ENCODE measurements at regions not wholly inside any gene's neighbourhood (a gene's known extent, or its start where the extent isn't known, plus 50 kb on each side); places are given as distances from the start of the nearest gene placed in this dataset.
A peak's percentile ranks its signal among the peaks of the same experiment; 100 is the strongest.

DNA sequence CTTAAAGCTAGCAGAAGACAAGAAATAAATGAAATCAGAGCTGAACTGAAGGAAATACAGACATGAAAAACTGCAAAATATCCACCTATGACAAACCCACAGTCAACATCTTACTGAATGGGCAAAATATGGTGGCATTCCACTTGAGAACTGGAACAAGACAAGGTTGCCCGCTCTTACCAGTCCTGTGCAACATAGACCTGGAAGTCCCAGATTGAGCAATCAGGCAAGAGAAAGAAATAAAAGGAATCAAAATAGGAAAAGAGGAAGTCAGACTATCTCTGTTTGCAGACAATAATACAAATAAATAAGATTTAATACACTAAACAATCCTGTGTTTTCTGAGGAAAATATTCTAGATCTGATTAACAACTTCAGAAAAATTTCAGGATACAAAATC lies 570.5 kb upstream of the SEMA3D start:
- FAIRE-seq, result no peak
- Histone ChIP-seq H3K4me3 (no peak overlapping the region), H3K9me3 (peaks cover 4% of the 10 kb centered on the region; the same call in 1 of the 3 replicates), H3K4me1 (no peaks in the 10 kb centered on the region), H3K27ac (no peak overlapping the region), H3K4me2 (no peak overlapping the region)
- 48% methylated on average over 1 of the region's 1 CpG for WGBS (ENCODE audit: missing lambda C conversion rate)
- ChIA-PET CTCF (no interaction called here), POLR2A (no interaction called here)
- TF ChIP-seq EP300 (IDR thresholded peaks at IDR 0.05) (no peak), CHD2 (IDR thresholded peaks at IDR 0.05; ENCODE audit: low read length, partially characterized antibody) (no peak), JUN (IDR thresholded peaks at IDR 0.05) (no peak)
- ATAC-seq, result no peak
- DNase-seq (ENCODE audit: low read depth in 1 of 2, low spot score in 1 of 2), result no peak

GRCh38 chr7:85750454-85750949 lies 563.6 kb upstream of the SEMA3D start:
- CTCF ChIA-PET, result interaction anchor here (0.9 to 1.8 kb wide), 6 partner anchors 153 to 709 kb away, joined by 3 to 6 read pairs (median 4); no protein-coding TSS in a partner anchor
- Histone ChIP-seq H3K27ac (0 out of 6 replicates have a peak overlapping the region, but pooled peaks of 1 of the 2 experiments have one; percentile 17), H3K4me2 (no peak overlapping the region), H3K9me3 (peaks cover 17% of the 10 kb centered on the region; the same call in 2 of the 3 replicates), H3K4me1 (no peaks in the 10 kb centered on the region), H3K4me3 (no peak overlapping the region)
- WGBS (ENCODE audit: missing lambda C conversion rate), result 21% methylated on average over 14 of the region's 14 CpGs
- POLR2A ChIA-PET, result no interaction called here
- FAIRE-seq (no peak), DNase-seq (ENCODE audit: low read depth in 1 of 2, low spot score in 1 of 2) (peak in 1 of 2 experiments; percentile 54), ATAC-seq (peak; percentile 83 to 95)
- TF ChIP-seq SMC3 (IDR thresholded peaks at IDR 0.05) (peak; percentile 79), CTCF (IDR thresholded peaks at IDR 0.05) (peak; percentile 62), NPAS2 (CRISPR knock-in tag; IDR thresholded peaks at IDR 0.05; ENCODE audit: borderline replicate concordance) (no peak), TP53 (CRISPR knock-in tag; IDR thresholded peaks at IDR 0.05) (no peak), RFX5 (IDR thresholded peaks at IDR 0.05) (no peak), POLR2AphosphoS2 (conservative IDR thresholded peaks at IDR 0.05; ENCODE audit: low read length) (no peak), RAD21 (conservative IDR thresholded peaks at IDR 0.05 in 1 of 2, IDR thresholded peaks at IDR 0.05 in 1 of 2) (peak; percentile 76 to 85)

DNA sequence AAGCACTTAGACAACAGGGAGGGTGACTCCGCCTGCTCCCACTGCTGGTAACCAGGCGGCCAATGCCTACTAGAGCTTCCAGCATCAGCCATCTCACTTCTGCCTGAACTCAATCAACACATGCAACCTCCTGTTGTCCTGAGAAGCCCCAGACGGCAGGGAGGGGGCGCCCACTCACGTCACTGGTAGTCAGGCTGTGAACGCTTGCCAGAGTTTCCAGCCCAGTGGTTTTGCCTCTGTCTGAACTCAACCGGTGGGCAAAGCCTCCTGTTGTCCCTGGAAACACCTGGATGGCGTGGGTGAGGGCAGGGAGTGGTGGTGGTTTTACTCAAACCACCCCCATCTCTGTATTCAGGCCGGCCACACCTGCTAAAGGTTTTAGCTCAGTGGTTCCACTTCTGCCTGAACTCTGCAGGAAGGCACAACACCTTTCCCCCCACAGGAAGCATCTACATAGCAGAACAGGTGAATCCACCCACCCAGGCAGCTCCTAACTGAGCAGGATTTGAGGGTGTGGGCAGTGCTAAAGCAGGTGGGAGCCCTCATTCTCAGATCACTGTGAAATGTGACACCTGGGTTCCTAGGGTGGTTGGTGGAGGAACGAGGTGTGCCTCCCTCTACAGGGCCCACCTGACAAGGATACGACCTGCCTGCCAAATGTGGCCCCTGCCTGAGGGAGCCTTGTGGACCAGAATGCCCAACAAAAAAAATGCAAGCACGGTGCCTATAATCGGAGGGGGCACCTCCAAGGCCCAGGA lies 563.0 kb upstream of the SEMA3D start:
- H3K27ac ChIP-seq, result 0 out of 6 replicates have a peak overlapping the region, but pooled peaks of 1 of the 2 experiments have one; percentile 17
- ChIA-PET POLR2A (no interaction called here), CTCF (interaction anchor here (0.6 to 1.8 kb wide), 9 partner anchors 27 to 709 kb away, joined by 3 to 6 read pairs (median 4); no protein-coding TSS in a partner anchor)
- TF ChIP-seq TP53 (CRISPR knock-in tag; IDR thresholded peaks at IDR 0.05) (no peak), HMGXB4 (CRISPR knock-in tag; IDR thresholded peaks at IDR 0.05; ENCODE audit: borderline replicate concordance) (no peak), RARB (CRISPR knock-in tag; IDR thresholded peaks at IDR 0.05) (no peak)
- FAIRE-seq, result no peak
- H3K4me3 ChIP-seq, result no peak overlapping the region
- no peaks in the 10 kb centered on the region for H3K4me1 ChIP-seq
- peaks cover 19% of the 10 kb centered on the region; the same call in 2 of the 3 replicates for H3K9me3 ChIP-seq
- 52% methylated on average over 8 of the region's 13 CpGs for WGBS (ENCODE audit: missing lambda C conversion rate)
- peak; percentile 34 to 59; a peak in 4 of 6 replicates for ATAC-seq
- no peak for DNase-seq (ENCODE audit: low read depth in 1 of 2, low spot score in 1 of 2)
- H3K4me2 ChIP-seq, result no peak overlapping the region

DNA sequence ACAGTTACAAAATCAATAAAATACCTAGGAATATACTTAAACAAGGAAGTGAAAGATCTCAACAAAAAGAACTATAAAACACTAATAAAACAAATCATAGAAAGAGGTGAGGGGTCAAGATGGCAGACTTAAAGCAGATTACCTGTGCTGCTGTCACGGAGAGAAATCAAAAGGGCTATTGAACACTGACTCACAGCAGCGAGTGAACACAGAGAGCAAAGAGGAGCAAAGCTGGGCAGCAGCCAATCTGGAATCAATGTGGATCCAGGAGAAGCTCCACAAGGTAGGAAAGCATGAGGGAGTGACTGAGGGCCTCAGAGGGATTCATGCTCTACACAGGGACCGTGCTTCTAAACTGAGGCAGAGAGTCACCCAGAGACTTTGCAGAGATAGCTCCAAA lies 562.0 kb upstream of the SEMA3D start:
- Histone ChIP-seq H3K4me2 (no peak overlapping the region), H3K27ac (no peak overlapping the region), H3K4me3 (no peak overlapping the region), H3K4me1 (no peaks in the 10 kb centered on the region), H3K9me3 (peaks cover 26% of the 10 kb centered on the region; the same call in 2 of the 3 replicates)
- ChIA-PET POLR2A (no interaction called here), CTCF (interaction anchor here (1.1 to 1.4 kb wide), 4 partner anchors 26 to 194 kb away, joined by 3 to 4 read pairs (median 4); no protein-coding TSS in a partner anchor)
- TF ChIP-seq RCOR1 (IDR thresholded peaks at IDR 0.05; ENCODE audit: low read depth, low read length), result no peak
- no peak for TF ChIP-seq HDAC2 (IDR thresholded peaks at IDR 0.05)
- TF ChIP-seq NFE2L2 (conservative IDR thresholded peaks at IDR 0.05; ENCODE audit: low read length), result no peak
- no peak for TF ChIP-seq ATOH8 (CRISPR knock-in tag; IDR thresholded peaks at IDR 0.05; ENCODE audit: low read depth)
- no peak for TF ChIP-seq GATA3 (IDR thresholded peaks at IDR 0.05; ENCODE audit: borderline replicate concordance)
- TF ChIP-seq MAFK (IDR thresholded peaks at IDR 0.05; ENCODE audit: partially characterized antibody), result no peak
- no peak for TF ChIP-seq HES2 (IDR thresholded peaks at IDR 0.05)
- TF ChIP-seq TFCP2L1 (CRISPR knock-in tag; IDR thresholded peaks at IDR 0.05), result no peak
- no peak for TF ChIP-seq MAZ (IDR thresholded peaks at IDR 0.05; ENCODE audit: borderline replicate concordance, low read depth, low read length)
- no peak for DNase-seq (ENCODE audit: low read depth in 1 of 2, low spot score in 1 of 2)
- no peak for FAIRE-seq
- WGBS (ENCODE audit: missing lambda C conversion rate), result 66% methylated on average over 3 of the region's 3 CpGs
- ATAC-seq, result no peak

Data from A549 (cell line).